Renal cortical epithelial cell (primary cell): ENCODE measurements at regions not wholly inside any gene's neighbourhood (a gene's known extent, or its start where the extent isn't known, plus 50 kb on each side); places are given as distances from the start of the nearest gene placed in this dataset.

ENCODE experiments used
- DNase-seq: peaks from one replicate; pipeline ENCODE4 v3.0.0-alpha.2; 2011; ENCODE audit warnings: low read depth

GRCh38 chr4:123878976-123879375 is 482.4 kb downstream of the SPRY1 start:
- no peak for DNase-seq

- DNase-seq = no peak
Measured at GRCh38 chr4:123880631-123881030, 484.0 kb downstream of the SPRY1 start.

DNA sequence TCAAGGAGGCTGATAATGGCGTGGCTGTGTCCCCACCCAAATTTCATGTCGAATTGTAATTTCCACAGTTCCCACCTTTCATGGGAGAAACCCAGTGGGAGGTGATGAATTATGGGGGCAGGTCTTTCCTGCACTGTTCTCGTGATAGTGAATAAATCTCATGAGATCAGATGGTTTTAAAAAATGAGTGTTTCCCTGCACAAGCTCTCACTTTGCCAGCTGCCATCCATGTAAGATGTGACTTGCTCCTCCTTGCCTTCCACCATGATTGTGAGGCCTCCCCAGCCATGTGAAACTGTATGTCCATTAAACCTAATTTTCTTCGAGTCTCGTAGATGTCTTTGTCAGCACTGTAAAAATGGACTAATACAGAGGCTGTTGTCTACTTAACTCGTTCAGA is 488.3 kb downstream of the SPRY1 start:
- no peak for DNase-seq

DNA sequence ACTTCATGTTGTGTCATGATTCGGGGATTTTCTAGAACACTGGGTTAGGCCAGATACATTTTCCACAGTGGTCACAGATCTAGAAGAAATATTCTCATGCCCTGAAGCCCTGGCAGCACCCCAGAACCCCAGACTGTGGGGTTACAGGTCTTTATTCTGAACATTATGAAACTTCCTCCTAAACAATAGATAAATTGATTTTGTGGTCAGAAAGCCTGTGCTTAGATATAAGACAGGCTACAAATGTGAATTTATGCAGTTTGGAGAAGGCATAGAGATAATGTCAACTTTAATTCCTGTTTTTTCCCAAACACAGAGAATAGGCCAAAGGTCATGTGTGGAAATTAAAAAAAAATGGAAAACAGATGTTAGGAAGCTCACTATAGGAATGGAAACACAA is 492.9 kb downstream of the SPRY1 start:
- DNase-seq = no peak

DNA sequence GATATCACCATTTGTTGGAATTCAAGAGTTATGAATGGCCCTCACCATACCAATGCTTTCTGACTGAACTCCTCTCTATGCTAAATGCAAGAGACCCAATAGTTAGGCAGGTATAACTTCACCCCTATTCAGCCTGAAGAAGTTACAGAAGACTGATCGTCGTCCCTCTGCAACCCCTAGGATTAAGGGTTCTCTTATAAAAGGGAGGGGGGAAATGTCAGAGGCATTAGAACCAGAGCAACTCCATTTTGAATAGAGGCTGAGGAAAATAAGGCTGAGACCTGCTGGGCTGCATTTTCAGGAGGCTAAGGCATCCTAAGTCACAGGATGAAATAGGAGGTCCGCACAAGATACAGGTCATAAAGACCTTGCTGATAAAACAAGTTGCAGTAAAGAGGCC is 494.3 kb downstream of the SPRY1 start:
- DNase-seq = no peak

DNA sequence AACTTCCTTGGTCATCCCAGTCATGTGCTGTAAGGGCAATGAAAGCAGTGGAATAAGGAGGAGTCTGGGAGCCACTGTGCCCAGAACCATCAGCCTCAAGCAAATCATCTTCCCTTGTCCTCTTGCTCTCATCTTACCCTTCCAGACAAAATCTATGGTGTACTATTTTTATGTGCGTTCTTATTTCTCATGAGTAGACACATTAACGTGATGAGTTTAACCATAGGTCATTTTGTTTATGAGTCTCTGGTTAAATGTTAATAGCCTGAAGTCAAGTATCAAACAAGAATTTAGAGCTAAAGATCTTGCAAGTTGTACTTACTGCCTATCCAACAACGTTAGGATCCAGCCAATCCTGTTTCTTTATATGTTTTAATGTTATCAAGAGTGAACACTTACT is 495.3 kb downstream of the SPRY1 start:
- DNase-seq = peak; percentile 73

DNA sequence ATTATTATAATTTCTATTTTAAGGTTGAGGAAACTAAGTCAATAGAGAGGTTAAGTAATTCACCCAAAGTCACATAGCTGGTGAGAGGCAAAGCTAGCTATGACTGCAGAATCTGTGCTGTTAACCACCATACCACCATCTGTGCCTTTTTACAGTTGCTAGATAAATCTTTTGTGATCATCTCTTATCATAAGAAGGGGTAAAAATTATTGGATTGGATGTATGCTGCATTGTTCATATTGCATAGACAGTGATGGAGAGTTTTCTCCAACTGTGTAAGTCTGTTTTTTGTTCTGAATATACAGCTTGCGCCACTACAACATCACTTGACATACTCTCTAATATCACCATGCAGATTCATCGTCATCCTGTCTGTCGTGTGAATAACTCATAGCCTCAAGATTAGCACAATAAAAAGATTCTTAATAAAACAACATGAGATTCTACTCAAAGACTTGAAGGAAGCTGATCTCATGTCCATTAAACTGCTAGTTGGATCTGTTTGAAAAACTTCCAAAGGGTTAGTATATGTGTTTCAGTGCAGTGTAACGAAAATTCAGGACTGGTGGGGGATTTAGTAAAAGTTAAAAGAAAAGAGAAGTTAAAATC is 495.9 kb downstream of the SPRY1 start:
- no peak for DNase-seq

- peak; percentile 67 for DNase-seq
Measured at GRCh38 chr4:123893011-123893981, 496.7 kb downstream of the SPRY1 start.

DNA sequence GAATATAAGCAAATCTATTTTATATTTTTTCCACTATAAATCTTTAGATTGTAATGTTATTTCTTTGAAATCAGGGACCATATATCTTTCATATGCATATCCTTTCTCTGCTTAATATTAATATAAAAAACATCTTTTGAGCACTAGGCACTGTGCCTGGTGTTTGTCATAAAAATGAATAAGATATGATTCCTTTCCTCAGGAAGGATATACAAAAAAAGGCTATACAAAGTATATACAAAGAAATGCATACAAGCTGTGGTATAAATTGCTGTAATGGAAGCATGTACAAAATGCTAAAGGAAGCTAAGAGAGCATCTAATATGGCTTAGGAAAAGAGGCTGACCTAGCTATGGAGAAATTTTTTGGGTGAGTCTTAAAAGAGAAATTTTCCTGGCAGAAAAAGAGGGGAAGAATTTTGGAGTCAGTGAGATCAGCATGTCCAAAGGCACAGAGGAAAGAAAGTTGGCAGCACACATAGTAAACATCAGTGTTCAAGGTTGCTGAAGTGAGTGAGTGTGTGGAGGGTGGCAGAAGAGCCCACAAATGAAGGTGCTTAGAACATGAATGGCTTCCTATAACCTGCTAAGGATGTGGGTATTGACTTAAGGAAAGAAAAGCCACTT is 500.0 kb downstream of the SPRY1 start:
- DNase-seq = no peak

GRCh38 chr4:123898946-123899666 is 502.5 kb downstream of the SPRY1 start:
- no peak for DNase-seq

DNA sequence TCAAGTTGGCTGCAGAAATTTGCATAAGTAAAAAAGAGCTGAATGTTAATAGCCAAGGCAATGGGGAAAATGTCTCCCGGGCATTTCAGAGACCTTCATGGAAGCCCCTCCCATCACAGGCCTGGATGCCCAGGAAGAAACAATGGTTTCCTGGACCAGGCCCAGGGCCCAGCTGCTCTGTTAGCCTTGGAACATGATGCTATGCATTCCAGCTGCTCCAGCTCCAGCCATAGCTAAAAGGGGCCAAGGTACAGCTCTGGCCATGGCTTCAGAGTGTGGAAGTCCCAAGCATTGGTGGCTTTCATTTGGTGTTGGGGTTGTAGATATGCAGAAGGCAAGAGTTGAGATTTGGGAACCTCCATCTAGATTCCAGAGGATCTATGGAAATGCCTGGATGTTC is 508.3 kb downstream of the SPRY1 start:
- DNase-seq = no peak

- no peak for DNase-seq
Measured at GRCh38 chr4:123913598-123913997, 517.0 kb downstream of the SPRY1 start.

GRCh38 chr4:123916821-123917220 is 520.2 kb downstream of the SPRY1 start:
- no peak for DNase-seq

DNA sequence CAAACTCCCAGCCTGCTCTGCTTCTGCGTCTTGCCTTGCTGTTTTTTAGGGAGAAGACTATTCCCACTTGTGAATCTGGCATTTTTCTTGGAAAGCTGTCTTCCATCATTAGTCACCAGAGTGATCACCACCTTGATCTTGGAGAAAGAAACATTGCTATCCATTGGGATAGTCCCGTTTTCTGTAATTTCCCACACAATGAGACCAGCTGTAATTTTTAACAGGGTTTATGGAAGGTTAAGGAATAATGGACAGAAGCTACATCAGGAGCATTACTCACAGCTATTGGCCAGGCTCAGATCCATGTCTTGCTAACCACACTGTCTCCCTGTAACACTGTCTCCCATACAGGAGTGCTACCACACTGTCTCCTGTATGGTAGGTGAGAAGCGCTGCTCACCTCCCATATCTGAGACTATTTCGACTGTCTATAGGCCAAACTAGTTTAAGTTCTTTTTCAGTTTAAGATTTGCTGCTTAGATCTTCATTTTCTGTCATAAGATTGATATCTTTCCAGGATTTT is 523.0 kb downstream of the SPRY1 start:
- peak; percentile 60 for DNase-seq

DNA sequence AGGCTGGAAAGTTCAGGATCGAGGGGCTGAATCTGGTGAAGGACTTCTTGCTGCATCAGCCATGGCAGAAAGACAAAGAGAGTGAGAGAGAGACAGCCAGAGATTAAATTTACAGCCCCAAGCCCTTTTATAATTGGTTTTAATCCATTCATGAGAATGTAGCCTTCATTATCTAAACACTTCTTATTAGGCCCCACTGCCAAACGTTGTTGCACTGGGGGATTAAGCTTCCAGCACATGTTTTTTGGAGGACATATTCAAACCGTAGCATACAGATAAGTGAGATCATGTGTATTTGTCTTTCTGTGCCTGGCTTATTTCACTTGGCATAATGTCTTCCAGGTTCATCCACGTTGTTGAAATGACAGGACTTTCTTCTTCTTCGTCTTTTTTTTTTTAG is 524.7 kb downstream of the SPRY1 start:
- no peak for DNase-seq

GRCh38 chr4:123922847-123923246 is 526.3 kb downstream of the SPRY1 start:
- DNase-seq = peak; percentile 33

DNA sequence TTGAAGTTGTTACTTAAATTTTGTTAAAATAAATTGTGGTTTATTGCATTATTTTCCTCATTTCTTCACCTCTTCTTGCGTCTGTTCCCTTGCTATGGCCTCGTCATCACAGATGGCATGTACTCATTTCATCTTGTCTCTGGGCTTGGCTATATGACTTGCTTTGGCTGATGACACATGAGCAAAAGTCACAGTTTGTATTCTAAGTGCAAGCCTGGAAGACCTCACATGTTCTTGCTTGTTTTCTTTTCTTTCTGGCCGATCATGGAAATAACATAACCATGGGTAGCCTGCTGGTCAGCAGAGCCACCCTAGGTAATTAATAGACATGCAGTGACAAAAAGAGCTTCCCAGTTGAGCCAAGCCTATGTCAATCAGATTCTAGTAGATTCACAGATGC is 527.9 kb downstream of the SPRY1 start:
- DNase-seq = no peak

GRCh38 chr4:123929565-123929964 is 533.0 kb downstream of the SPRY1 start:
- DNase-seq = no peak

- no peak for DNase-seq
Measured at GRCh38 chr4:123930996-123931395, 534.4 kb downstream of the SPRY1 start.

GRCh38 chr4:123934096-123934495 is 537.5 kb downstream of the SPRY1 start:
- no peak for DNase-seq

GRCh38 chr4:123936621-123937043 is 540.0 kb downstream of the SPRY1 start:
- DNase-seq = peak; percentile 37

DNA sequence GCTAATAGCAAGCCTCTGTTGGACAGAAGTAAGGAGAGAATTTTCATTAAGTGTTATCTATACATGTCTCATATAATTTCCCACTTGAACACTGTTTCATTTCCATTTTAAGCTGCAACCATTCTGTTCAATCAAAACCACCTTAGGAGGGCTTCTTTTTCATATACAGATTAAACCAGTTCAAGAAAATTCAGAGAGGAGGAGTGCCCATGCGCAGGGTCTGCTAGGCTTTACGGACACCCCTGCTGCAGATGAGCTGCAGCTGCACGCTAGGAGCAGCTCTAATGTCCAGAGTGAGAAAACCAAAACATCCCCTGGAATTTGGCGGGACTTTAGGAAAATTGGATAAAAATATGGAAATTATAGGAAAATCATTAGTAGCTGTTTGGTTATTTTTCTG is 541.0 kb downstream of the SPRY1 start:
- DNase-seq = no peak
